KMS-11 (cell line): ENCODE measurements at regions not wholly inside any gene's neighbourhood (a gene's known extent, or its start where the extent isn't known, plus 50 kb on each side); places are given as distances from the start of the nearest gene placed in this dataset.

Experiments used
- H2AFZ ChIP-seq: fragments of 200-600 bp; sonication (generic); 2 replicates; pipeline ENCODE4 v1.6.1; 2016; ENCODE audit warnings: antibody characterized with exemption, mixed run types, low read depth
- H3K27ac ChIP-seq: fragments of 200-600 bp; sonication (generic); 2 replicates; pipeline ENCODE4 v1.6.1; 2016; ENCODE audit warnings: mild to moderate bottlenecking, mixed run types
- H3K27me3 ChIP-seq: fragments of 200-600 bp; sonication (generic); 2 replicates; pipeline ENCODE4 v1.6.1; 2017; ENCODE audit warnings: mild to moderate bottlenecking, low read depth, mixed run types, moderate library complexity; ENCODE audit not compliant: insufficient read depth
- H3K36me3 ChIP-seq: fragments of 200-600 bp; sonication (generic); 2 replicates; pipeline ENCODE4 v1.6.1; 2017; ENCODE audit warnings: mild to moderate bottlenecking, mixed run types; ENCODE audit not compliant: insufficient read depth
- H3K4me1 ChIP-seq: fragments of 200-600 bp; sonication (generic); 2 replicates; pipeline ENCODE4 v1.6.1; 2016; ENCODE audit warnings: mild to moderate bottlenecking, low read depth, mixed run types; ENCODE audit not compliant: poor library complexity, severe bottlenecking
- H3K4me2 ChIP-seq: fragments of 200-600 bp; sonication (generic); 2 replicates; pipeline ENCODE4 v1.7.0; 2016; ENCODE audit warnings: mild to moderate bottlenecking, mixed run types
- H3K4me3 ChIP-seq: fragments of 200-600 bp; sonication (generic); IDR thresholded peaks from 2 replicates; pipeline ENCODE4 v1.6.1; 2017; ENCODE audit warnings: low read depth, low read length, mixed read lengths; ENCODE audit not compliant: insufficient read depth
- H3K79me2 ChIP-seq: fragments of 200-600 bp; sonication (generic); 2 replicates; pipeline ENCODE4 v1.6.1; 2016; ENCODE audit warnings: low read depth, mixed run types; ENCODE audit not compliant: insufficient read depth
- H3K9ac ChIP-seq: fragments of 200-600 bp; sonication (generic); 2 replicates; pipeline ENCODE4 v1.6.1; 2016; ENCODE audit warnings: mild to moderate bottlenecking, mixed run types
- H4K20me1 ChIP-seq: fragments of 200-600 bp; sonication (generic); 2 replicates; pipeline ENCODE4 v1.6.1; 2016; ENCODE audit warnings: mild to moderate bottlenecking, mixed run types; ENCODE audit not compliant: insufficient read depth
- CTCF ChIP-seq: fragments of 200-600 bp; sonication (generic); conservative IDR thresholded peaks from 2 replicates; pipeline ENCODE4 v1.6.1; 2017; ENCODE audit warnings: low read depth, mild to moderate bottlenecking, antibody characterized with exemption, low read length, moderate library complexity, mixed read lengths

GRCh38 chr17:74009056-74009625, 194.3 kb upstream of the RPL38 start:
- no peaks in the 10 kb centered on the region for H3K4me1 ChIP-seq
- no peaks in the 10 kb centered on the region for H3K79me2 ChIP-seq
- H3K27ac ChIP-seq = no peak overlapping the region
- no peak overlapping the region for H3K9ac ChIP-seq
- H4K20me1 ChIP-seq = no peaks in the 10 kb centered on the region
- H3K4me3 ChIP-seq = no peak overlapping the region
- H3K27me3 ChIP-seq = peaks cover 29% of the 10 kb centered on the region; the same call in 1 of the 2 replicates
- no peak overlapping the region for H3K4me2 ChIP-seq
- no peak overlapping the region for H2AFZ ChIP-seq
- no peaks in the 10 kb centered on the region for H3K36me3 ChIP-seq
- TF ChIP-seq CTCF = no peak

GRCh38 chr17:74010903-74011302, 192.6 kb upstream of the RPL38 start:
- H3K9ac ChIP-seq = no peak overlapping the region
- no peaks in the 10 kb centered on the region for H3K4me1 ChIP-seq
- no peak overlapping the region for H3K4me3 ChIP-seq
- TF ChIP-seq CTCF = no peak
- H4K20me1 ChIP-seq = no peaks in the 10 kb centered on the region
- H3K27me3 ChIP-seq = peaks cover 32% of the 10 kb centered on the region; the same call in 1 of the 2 replicates
- H2AFZ ChIP-seq = no peak overlapping the region
- H3K79me2 ChIP-seq = no peaks in the 10 kb centered on the region
- no peaks in the 10 kb centered on the region for H3K36me3 ChIP-seq
- no peak overlapping the region for H3K4me2 ChIP-seq
- no peak overlapping the region for H3K27ac ChIP-seq

GRCh38 chr17:74011966-74012365, 191.5 kb upstream of the RPL38 start:
- TF ChIP-seq CTCF = no peak
- Histone ChIP-seq H3K4me3 (no peak overlapping the region), H3K4me1 (no peaks in the 10 kb centered on the region), H3K36me3 (no peaks in the 10 kb centered on the region), H3K79me2 (no peaks in the 10 kb centered on the region), H4K20me1 (no peaks in the 10 kb centered on the region), H3K27ac (no peak overlapping the region), H3K4me2 (no peak overlapping the region), H3K9ac (no peak overlapping the region), H2AFZ (no peak overlapping the region), H3K27me3 (peaks cover 43% of the 10 kb centered on the region; the same call in 1 of the 2 replicates)

- no peaks in the 10 kb centered on the region for H3K4me1 ChIP-seq
- H3K4me2 ChIP-seq = no peak overlapping the region
- peaks cover 43% of the 10 kb centered on the region; the same call in 1 of the 2 replicates for H3K27me3 ChIP-seq
- no peaks in the 10 kb centered on the region for H4K20me1 ChIP-seq
- no peak overlapping the region for H3K9ac ChIP-seq
- H3K79me2 ChIP-seq = no peaks in the 10 kb centered on the region
- no peak overlapping the region for H3K27ac ChIP-seq
- H2AFZ ChIP-seq = no peak overlapping the region
- H3K4me3 ChIP-seq = no peak overlapping the region
- TF ChIP-seq CTCF = no peak
- no peaks in the 10 kb centered on the region for H3K36me3 ChIP-seq
These were observed 191.0 kb upstream of the RPL38 start for GRCh38 chr17:74012465-74012864.
